ENCODE measurements at regions not wholly inside any gene's neighbourhood (a gene's known extent, or its start where the extent isn't known, plus 50 kb on each side); places are given as distances from the start of the nearest gene placed in this dataset.
A peak's percentile ranks its signal among the peaks of the same experiment; 100 is the strongest.

DNA sequence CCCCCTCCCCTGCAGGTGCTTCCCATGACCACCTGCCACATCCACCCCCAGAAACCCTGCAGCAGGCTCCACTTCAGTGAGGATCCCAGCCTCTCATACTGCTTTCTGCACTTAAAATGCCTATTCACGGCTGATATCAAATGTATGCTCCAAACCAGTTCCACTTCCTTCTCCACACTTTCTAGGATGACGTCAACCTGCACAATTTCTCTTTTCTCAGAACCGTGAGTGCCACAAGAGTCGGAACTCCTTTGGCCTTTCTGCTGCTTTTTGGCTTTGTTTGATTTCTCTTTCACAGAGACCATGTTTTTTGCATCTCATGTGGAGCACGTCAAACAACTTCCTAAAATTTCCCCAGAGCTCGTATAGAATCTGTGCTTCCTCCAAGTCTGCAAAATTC lies 378.8 kb upstream of the TNRC6C start:
- Histone ChIP-seq H3K4me1 (no peaks in the 10 kb centered on the region), H3K36me3 (no peaks in the 10 kb centered on the region), H3K9me3 (peaks cover 0 to 6% of the 10 kb centered on the region in 2 donors), H3K27me3 (no peaks in the 10 kb centered on the region), H3K4me3 (no peak overlapping the region), H3K27ac (no peak overlapping the region)
- TF ChIP-seq, protein P1, sequence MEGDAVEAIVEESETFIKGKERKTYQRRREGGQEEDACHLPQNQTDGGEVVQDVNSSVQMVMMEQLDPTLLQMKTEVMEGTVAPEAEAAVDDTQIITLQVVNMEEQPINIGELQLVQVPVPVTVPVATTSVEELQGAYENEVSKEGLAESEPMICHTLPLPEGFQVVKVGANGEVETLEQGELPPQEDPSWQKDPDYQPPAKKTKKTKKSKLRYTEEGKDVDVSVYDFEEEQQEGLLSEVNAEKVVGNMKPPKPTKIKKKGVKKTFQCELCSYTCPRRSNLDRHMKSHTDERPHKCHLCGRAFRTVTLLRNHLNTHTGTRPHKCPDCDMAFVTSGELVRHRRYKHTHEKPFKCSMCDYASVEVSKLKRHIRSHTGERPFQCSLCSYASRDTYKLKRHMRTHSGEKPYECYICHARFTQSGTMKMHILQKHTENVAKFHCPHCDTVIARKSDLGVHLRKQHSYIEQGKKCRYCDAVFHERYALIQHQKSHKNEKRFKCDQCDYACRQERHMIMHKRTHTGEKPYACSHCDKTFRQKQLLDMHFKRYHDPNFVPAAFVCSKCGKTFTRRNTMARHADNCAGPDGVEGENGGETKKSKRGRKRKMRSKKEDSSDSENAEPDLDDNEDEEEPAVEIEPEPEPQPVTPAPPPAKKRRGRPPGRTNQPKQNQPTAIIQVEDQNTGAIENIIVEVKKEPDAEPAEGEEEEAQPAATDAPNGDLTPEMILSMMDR (IDR thresholded peaks at IDR 0.05) = no peak
- DNase-seq (ENCODE audit: low spot score) = no peak

DNA sequence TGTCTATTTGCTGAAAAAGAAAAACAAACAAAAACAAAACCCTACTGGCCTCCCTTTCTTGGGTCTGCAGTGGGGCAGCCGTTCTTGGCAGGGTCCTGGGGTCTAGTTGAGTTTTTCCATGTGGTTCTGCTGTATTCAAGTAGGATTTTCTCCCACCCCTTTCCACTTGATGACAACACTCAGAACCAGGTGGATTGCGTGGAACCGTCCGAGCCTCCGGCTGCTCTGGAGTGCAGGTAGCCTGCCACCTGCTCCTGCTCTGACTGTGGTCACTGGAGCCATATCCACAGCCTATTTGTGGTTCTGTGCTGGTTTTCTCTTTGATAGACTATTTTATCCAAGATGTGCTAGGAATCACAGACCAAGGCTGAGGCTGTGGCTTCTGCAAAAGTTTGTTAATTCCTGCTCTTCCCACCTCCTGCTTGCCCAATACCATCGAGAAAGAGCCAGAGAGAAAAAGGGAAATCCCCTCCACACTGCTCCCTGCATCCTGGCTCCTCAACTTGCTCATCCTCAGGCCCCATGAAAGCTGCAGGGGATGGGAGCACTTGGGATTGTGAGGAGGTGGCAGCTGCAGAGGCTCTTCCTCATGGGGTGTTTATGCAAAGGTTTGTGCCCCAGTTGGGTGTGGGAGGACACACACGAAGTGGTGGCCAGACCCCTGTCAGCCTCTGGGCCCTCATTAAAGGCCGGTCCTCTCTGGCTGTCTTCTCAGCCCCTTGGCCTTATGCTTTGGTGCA lies 377.8 kb upstream of the TNRC6C start:
- H3K27ac ChIP-seq = no peak overlapping the region
- no peaks in the 10 kb centered on the region for H3K4me1 ChIP-seq
- H3K27me3 ChIP-seq = no peaks in the 10 kb centered on the region
- TF ChIP-seq, protein P1 (IDR thresholded peaks at IDR 0.05) = no peak
- no peak for DNase-seq (ENCODE audit: low spot score)
- no peak overlapping the region for H3K4me3 ChIP-seq
- H3K36me3 ChIP-seq = no peaks in the 10 kb centered on the region
- peaks cover 0 to 6% of the 10 kb centered on the region in 2 donors for H3K9me3 ChIP-seq

DNA sequence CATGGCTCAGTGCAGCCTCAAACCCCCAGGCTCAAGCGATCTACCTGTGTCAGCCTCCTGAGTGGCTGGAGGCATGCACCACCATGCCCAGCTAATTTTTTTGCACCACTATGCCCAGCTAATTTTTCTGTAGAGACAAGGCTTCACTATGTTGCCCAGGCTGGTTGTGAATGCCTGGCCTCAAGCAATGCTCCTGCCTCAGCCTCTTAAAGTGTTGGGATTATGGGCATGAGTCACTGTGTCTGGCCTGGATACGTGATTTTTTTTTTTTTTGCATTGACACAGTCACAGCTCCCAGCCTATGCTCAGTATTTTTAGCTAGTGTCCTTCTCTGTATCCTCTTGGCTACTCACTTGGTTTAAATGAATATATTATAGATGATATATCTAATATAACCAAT lies 377.0 kb upstream of the TNRC6C start:
- H3K27me3 ChIP-seq = no peaks in the 10 kb centered on the region
- TF ChIP-seq, protein P1 (IDR thresholded peaks at IDR 0.05) = no peak
- no peak for DNase-seq (ENCODE audit: low spot score)
- no peaks in the 10 kb centered on the region for H3K36me3 ChIP-seq
- no peak overlapping the region for H3K4me3 ChIP-seq
- peak overlapping the region; percentile 35 to 64 for H3K27ac ChIP-seq
- no peaks in the 10 kb centered on the region for H3K4me1 ChIP-seq
- peaks cover 0 to 6% of the 10 kb centered on the region in 2 donors for H3K9me3 ChIP-seq

DNA sequence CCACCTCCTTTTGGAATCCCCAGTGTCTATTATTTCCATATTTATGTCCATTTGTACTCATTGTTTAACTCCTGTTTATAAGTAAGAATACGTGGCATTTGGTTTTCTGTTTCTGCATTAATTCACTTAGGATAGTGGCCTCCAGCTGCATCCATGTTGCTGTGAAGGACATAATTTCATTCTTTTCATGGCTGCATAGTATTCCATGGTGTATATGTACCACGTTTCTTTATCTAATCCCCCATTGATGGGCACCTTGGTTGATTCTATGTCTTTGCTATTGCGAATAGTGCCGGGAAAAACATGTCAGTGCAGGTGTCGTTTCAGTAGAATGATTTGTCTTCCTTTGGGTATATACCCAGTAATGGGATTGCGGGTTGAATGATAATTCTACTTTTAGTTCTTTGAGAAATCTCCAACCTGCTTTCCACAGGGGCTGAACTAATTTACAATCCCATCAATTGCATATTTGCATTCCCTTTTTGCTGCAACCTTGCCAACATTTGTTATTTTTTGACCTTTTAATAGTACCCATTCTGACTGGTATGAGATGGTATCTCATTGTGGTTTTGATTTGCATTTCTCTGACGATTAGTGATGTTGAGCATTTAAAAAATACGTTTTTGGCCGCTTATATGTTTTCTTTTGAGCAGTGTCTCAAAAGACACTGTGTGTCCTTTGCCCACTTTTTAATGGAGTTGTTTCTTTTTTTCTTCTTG lies 373.2 kb upstream of the TNRC6C start:
- no peak for DNase-seq (ENCODE audit: low spot score)
- no peak overlapping the region for H3K27ac ChIP-seq

DNA sequence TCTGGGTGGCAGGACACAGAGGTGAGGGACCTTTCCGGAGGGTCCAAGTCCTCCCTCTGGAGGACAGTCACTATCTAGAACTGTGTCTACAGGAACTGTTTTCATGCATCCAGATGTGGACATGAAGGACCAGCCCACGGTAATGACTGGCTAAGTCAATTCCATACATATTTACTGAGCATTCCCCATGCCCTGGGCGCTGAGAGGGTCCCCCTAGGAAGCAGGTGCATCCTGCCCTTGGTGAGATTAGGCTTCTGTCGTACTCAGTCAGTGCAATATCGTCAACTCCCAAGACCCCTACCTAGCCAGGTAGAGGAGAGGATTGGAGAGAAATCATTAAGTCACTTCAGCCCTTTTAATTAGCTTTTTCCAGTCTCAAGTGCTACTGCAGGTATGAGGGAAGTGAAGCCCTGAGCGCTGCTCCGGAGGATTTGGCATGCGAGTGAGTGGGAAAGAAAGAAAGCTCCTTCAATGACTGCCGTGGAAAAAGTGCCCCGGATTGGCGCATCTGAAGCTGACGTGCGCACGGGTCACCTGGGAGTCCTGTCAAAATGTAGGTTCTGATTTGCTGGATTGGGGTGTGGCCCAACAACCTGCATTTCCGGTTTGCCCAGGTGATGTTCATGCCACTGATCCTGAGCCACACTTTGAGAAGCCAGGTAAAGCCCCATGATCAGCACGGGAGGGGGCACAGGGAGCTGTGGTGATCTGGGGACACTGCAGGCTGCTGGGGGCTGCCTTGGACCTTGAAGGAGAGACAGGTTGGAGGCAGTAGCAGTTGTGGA lies 367.4 kb upstream of the TNRC6C start:
- no peaks in the 10 kb centered on the region for H3K36me3 ChIP-seq
- TF ChIP-seq, protein P1 (IDR thresholded peaks at IDR 0.05) = no peak
- no peak overlapping the region for H3K27ac ChIP-seq
- no peak for DNase-seq (ENCODE audit: low spot score)
- H3K27me3 ChIP-seq = no peaks in the 10 kb centered on the region
- no peak overlapping the region for H3K4me3 ChIP-seq
- H3K9me3 ChIP-seq = no peaks in the 10 kb centered on the region
- H3K4me1 ChIP-seq = no peaks in the 10 kb centered on the region

More for the DNA sequence above, 373.2 kb upstream of the TNRC6C start:
- TF ChIP-seq, protein P1 (IDR thresholded peaks at IDR 0.05) = no peak
- no peaks in the 10 kb centered on the region for H3K4me1 ChIP-seq
- H3K9me3 ChIP-seq = peaks cover 0 to 6% of the 10 kb centered on the region in 2 donors
- H3K36me3 ChIP-seq = no peaks in the 10 kb centered on the region
- no peak overlapping the region for H3K4me3 ChIP-seq
- H3K27me3 ChIP-seq = no peaks in the 10 kb centered on the region

Measured in right atrium auricular region (tissue), 2 donors.